ENCODE measurements at regions not wholly inside any gene's neighbourhood (a gene's known extent, or its start where the extent isn't known, plus 50 kb on each side); places are given as distances from the start of the nearest gene placed in this dataset.

- TF ChIP-seq CTCF (IDR thresholded peaks at IDR 0.05 in 4 of 5, conservative IDR thresholded peaks at IDR 0.05 in 1 of 5) (no peak), POLR2A (IDR thresholded peaks at IDR 0.05) (no peak)
Observed at GRCh38 chr2:126536605-126537200, 119.3 kb upstream of the GYPC start.

Measured in gastrocnemius medialis (tissue), 4 donors.